GM23338 (cell line): ENCODE measurements at regions not wholly inside any gene's neighbourhood (a gene's known extent, or its start where the extent isn't known, plus 50 kb on each side); places are given as distances from the start of the nearest gene placed in this dataset.

Experiments used
- ATAC-seq: fragments of 200-7000 bp; cut with Tn5 transposase; 3 replicates; pipeline ENCODE4 v1.9.1; 2020
- DNase-seq: peaks from one replicate; pipeline ENCODE4 v3.0.0-alpha.2; 2015; ENCODE audit warnings: low spot score
- H2AFZ ChIP-seq: fragments of 200-600 bp; sonication (generic); 2 replicates; pipeline ENCODE4 v1.8.0; 2016; ENCODE audit warnings: antibody characterized with exemption, mild to moderate bottlenecking, moderate library complexity
- H3F3A ChIP-seq: fragments of 200-600 bp; sonication (generic); replicated peaks from 2 replicates; pipeline ENCODE4 v1.8.0; 2017; ENCODE audit warnings: antibody characterized with exemption, mixed run types, low read depth
- H3K27ac ChIP-seq: fragments of 200-600 bp; sonication (generic); 2 replicates; pipeline ENCODE4 v1.6.1; 2016; ENCODE audit warnings: low read depth
- H3K27me3 ChIP-seq: fragments of 200-600 bp; sonication (generic); 2 replicates; pipeline ENCODE4 v1.8.0; 2016; ENCODE audit warnings: mild to moderate bottlenecking, mixed run types, moderate library complexity; ENCODE audit not compliant: insufficient read depth
- H3K36me3 ChIP-seq: fragments of 200-600 bp; sonication (generic); 2 replicates; pipeline ENCODE4 v1.8.0; 2016; ENCODE audit warnings: mild to moderate bottlenecking; ENCODE audit not compliant: insufficient read depth
- H3K4me1 ChIP-seq: fragments of 200-600 bp; sonication (generic); 2 replicates; pipeline ENCODE4 v1.8.0; 2016; ENCODE audit warnings: mild to moderate bottlenecking, moderate library complexity; ENCODE audit not compliant: insufficient read depth
- H3K4me2 ChIP-seq: fragments of 200-600 bp; sonication (generic); 2 replicates; pipeline ENCODE4 v1.7.1; 2017; ENCODE audit warnings: mixed run types
- H3K4me3 ChIP-seq: fragments of 200-600 bp; sonication (generic); 2 replicates; pipeline ENCODE4 v1.6.1; 2016; ENCODE audit warnings: mixed run types
- H3K79me2 ChIP-seq: fragments of 200-600 bp; sonication (generic); replicated peaks from 2 replicates; pipeline ENCODE4 v1.8.0; 2017; ENCODE audit warnings: mild to moderate bottlenecking; ENCODE audit not compliant: insufficient read depth
- H3K9me2 ChIP-seq: fragments of 200-600 bp; sonication (generic); 2 replicates; pipeline ENCODE4 v1.8.0; 2017; ENCODE audit not compliant: insufficient read depth
- H4K20me1 ChIP-seq: fragments of 200-600 bp; sonication (generic); replicated peaks from 2 replicates; pipeline ENCODE4 v1.8.0; 2017; ENCODE audit warnings: mild to moderate bottlenecking; ENCODE audit not compliant: insufficient read depth
- H3K27ac Mint-ChIP-seq: 2 replicates; pipeline ENCODE4 v1.8.0; 2020; ENCODE audit warnings: inconsistent platforms, mild to moderate bottlenecking, moderate library complexity, mixed read lengths
- H3K27me3 Mint-ChIP-seq: 3 replicates; pipeline ENCODE4 v1.8.0; 2022; ENCODE audit warnings: low read depth, mild to moderate bottlenecking, moderate library complexity, mixed read lengths, inconsistent platforms; ENCODE audit not compliant: insufficient read depth, poor library complexity
- H3K36me3 Mint-ChIP-seq: 3 replicates; pipeline ENCODE4 v1.8.0; 2021; ENCODE audit warnings: low read depth, mild to moderate bottlenecking, inconsistent platforms, moderate library complexity, mixed read lengths
- H3K4me1 Mint-ChIP-seq: 3 replicates; pipeline ENCODE4 v1.8.0; 2020; ENCODE audit warnings: mild to moderate bottlenecking, inconsistent platforms, mixed read lengths
- H3K4me3 Mint-ChIP-seq: 3 replicates; pipeline ENCODE4 v1.8.0; 2021; ENCODE audit warnings: moderate library complexity, mild to moderate bottlenecking, inconsistent platforms, mixed read lengths
- H3K9me3 Mint-ChIP-seq: 3 replicates; pipeline ENCODE4 v1.8.0; 2020; ENCODE audit warnings: moderate library complexity, mild to moderate bottlenecking, inconsistent platforms, mixed read lengths
- EZH2 ChIP-seq: fragments of 200-600 bp; sonication (generic); IDR thresholded peaks from one replicate; pipeline ENCODE4 v1.8.0; 2017; ENCODE audit warnings: antibody characterized with exemption, mild to moderate bottlenecking, low read depth; ENCODE audit not compliant: unreplicated experiment
- EZH2phosphoT487 ChIP-seq: fragments of 200-600 bp; sonication (generic); IDR thresholded peaks from one replicate; pipeline ENCODE4 v1.8.1; 2018; ENCODE audit warnings: antibody characterized with exemption; ENCODE audit not compliant: unreplicated experiment
- JUNB ChIP-seq: IDR thresholded peaks from one replicate; pipeline ENCODE4 v1.6.1; 2016; ENCODE audit warnings: antibody characterized with exemption; ENCODE audit not compliant: unreplicated experiment
- NANOG ChIP-seq: IDR thresholded peaks from 2 replicates; pipeline ENCODE4 v1.6.1; 2016; ENCODE audit warnings: antibody characterized with exemption, borderline replicate concordance
- POLR2AphosphoS5 ChIP-seq: IDR thresholded peaks from 2 replicates; pipeline ENCODE4 v1.6.1; 2016; ENCODE audit warnings: antibody characterized with exemption, low read depth
- STAT1 ChIP-seq: IDR thresholded peaks from one replicate; pipeline ENCODE4 v1.6.1; 2016; ENCODE audit warnings: antibody characterized with exemption; ENCODE audit not compliant: unreplicated experiment
- ZNF114 ChIP-seq: fragments of 250-450 bp; sonication (Bioruptor Pico); IDR thresholded peaks from 2 replicates; pipeline ENCODE4 v1.5.0; 2020; ENCODE audit warnings: mild to moderate bottlenecking, moderate library complexity
- ZNF331 ChIP-seq: fragments of 250-450 bp; sonication (Bioruptor Pico); IDR thresholded peaks from 2 replicates; pipeline ENCODE4 v1.5.0; 2020; ENCODE audit warnings: low read depth, mild to moderate bottlenecking, moderate library complexity
- TF ChIP-seq, protein P1 (sequence below), 2 experiments: fragments of 200-600 bp in 1 of 2; sonication (generic) in 1 of 2; conservative IDR thresholded peaks; 2 replicates each; pipeline versions ENCODE4 v1.5.1 to v1.6.1; 2016 to 2017; ENCODE audit warnings: antibody characterized with exemption in 2 of 2, low read depth in 2 of 2, mild to moderate bottlenecking in 2 of 2, moderate library complexity in 1 of 2
- TF ChIP-seq, protein P2 (sequence below): IDR thresholded peaks from one replicate; pipeline ENCODE4 v1.6.1; 2018; ENCODE audit warnings: antibody characterized with exemption; ENCODE audit not compliant: unreplicated experiment
- TF ChIP-seq, protein P3 (sequence below): fragments of 250-450 bp; sonication (Bioruptor Pico); IDR thresholded peaks from 2 replicates; pipeline ENCODE4 v1.5.0; 2020; ENCODE audit warnings: mild to moderate bottlenecking, moderate library complexity

DNA sequence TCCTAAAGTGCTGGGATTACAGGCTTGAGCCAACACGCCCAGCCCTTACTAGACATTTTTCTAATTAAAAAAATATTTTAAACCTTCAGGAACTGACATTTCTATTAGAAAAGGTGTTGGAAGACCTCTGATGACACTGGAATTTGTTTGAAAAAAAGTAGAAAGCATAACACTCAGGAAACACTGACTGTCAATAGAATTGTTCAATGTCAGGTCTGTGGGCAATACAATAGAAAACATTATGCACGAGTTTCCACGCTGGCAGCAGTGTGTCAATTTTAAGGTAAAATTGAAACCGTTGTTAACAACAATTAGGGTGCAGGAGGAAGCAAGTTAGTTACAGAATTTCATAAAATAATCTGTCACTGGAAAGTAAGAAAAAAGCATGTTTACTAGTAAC lies 140.7 kb upstream of the KLHL4 start (continued):
- TF ChIP-seq POLR2AphosphoS5 (no peak), EZH2phosphoT487 (no peak), EZH2 (no peak), STAT1 (no peak), ZNF331 (no peak), NANOG (no peak), JUNB (no peak), ZNF114 (no peak)
- TF ChIP-seq, protein P1, sequence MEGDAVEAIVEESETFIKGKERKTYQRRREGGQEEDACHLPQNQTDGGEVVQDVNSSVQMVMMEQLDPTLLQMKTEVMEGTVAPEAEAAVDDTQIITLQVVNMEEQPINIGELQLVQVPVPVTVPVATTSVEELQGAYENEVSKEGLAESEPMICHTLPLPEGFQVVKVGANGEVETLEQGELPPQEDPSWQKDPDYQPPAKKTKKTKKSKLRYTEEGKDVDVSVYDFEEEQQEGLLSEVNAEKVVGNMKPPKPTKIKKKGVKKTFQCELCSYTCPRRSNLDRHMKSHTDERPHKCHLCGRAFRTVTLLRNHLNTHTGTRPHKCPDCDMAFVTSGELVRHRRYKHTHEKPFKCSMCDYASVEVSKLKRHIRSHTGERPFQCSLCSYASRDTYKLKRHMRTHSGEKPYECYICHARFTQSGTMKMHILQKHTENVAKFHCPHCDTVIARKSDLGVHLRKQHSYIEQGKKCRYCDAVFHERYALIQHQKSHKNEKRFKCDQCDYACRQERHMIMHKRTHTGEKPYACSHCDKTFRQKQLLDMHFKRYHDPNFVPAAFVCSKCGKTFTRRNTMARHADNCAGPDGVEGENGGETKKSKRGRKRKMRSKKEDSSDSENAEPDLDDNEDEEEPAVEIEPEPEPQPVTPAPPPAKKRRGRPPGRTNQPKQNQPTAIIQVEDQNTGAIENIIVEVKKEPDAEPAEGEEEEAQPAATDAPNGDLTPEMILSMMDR (conservative IDR thresholded peaks at IDR 0.05; ENCODE audit: low read depth in 2 of 2): no peak
- TF ChIP-seq, protein P2, sequence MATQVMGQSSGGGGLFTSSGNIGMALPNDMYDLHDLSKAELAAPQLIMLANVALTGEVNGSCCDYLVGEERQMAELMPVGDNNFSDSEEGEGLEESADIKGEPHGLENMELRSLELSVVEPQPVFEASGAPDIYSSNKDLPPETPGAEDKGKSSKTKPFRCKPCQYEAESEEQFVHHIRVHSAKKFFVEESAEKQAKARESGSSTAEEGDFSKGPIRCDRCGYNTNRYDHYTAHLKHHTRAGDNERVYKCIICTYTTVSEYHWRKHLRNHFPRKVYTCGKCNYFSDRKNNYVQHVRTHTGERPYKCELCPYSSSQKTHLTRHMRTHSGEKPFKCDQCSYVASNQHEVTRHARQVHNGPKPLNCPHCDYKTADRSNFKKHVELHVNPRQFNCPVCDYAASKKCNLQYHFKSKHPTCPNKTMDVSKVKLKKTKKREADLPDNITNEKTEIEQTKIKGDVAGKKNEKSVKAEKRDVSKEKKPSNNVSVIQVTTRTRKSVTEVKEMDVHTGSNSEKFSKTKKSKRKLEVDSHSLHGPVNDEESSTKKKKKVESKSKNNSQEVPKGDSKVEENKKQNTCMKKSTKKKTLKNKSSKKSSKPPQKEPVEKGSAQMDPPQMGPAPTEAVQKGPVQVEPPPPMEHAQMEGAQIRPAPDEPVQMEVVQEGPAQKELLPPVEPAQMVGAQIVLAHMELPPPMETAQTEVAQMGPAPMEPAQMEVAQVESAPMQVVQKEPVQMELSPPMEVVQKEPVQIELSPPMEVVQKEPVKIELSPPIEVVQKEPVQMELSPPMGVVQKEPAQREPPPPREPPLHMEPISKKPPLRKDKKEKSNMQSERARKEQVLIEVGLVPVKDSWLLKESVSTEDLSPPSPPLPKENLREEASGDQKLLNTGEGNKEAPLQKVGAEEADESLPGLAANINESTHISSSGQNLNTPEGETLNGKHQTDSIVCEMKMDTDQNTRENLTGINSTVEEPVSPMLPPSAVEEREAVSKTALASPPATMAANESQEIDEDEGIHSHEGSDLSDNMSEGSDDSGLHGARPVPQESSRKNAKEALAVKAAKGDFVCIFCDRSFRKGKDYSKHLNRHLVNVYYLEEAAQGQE: no peak

DNA sequence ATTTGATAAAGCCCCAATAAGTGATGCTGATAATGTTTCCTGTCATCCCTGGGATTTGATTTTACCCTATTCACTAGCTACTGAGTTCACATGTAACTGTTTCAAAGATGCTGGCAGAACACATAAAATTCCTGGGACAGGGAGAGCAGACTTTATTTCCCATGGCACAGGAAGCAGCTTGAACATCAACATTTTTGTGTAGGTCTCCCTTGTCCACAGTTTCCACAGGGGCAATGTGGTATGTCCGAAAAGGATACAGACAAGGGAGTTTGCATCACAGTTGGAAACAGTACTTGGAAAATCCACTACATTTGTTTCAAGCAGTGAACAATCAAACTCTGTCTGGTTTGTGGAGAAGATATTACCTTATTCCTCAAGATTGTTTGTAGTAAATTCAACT lies 129.2 kb upstream of the KLHL4 start:
- ATAC-seq: no peak
- Mint-ChIP-seq H3K36me3 (no peaks in the 10 kb centered on the region), H3K27me3 (no peaks in the 10 kb centered on the region), H3K4me3 (no peak overlapping the region), H3K27ac (no peak overlapping the region), H3K4me1 (peaks cover 5% of the 10 kb centered on the region; the same call in 2 of the 3 replicates), H3K9me3 (no peaks in the 10 kb centered on the region)
- Histone ChIP-seq H3K36me3 (no peaks in the 10 kb centered on the region), H4K20me1 (no peaks in the 10 kb centered on the region), H3K79me2 (no peaks in the 10 kb centered on the region), H3K9me2 (no peaks in the 10 kb centered on the region), H3K27ac (no peak overlapping the region), H3K4me2 (no peak overlapping the region), H2AFZ (0 out of 2 replicates have a peak overlapping the region, but pooled peaks have one; percentile 23), H3K4me3 (no peak overlapping the region), H3K27me3 (no peaks in the 10 kb centered on the region), H3F3A (no peaks in the 10 kb centered on the region), H3K4me1 (no peaks in the 10 kb centered on the region)
- no peak for DNase-seq
- no peak for TF ChIP-seq EZH2
- TF ChIP-seq, protein P2: no peak
- TF ChIP-seq, protein P3, sequence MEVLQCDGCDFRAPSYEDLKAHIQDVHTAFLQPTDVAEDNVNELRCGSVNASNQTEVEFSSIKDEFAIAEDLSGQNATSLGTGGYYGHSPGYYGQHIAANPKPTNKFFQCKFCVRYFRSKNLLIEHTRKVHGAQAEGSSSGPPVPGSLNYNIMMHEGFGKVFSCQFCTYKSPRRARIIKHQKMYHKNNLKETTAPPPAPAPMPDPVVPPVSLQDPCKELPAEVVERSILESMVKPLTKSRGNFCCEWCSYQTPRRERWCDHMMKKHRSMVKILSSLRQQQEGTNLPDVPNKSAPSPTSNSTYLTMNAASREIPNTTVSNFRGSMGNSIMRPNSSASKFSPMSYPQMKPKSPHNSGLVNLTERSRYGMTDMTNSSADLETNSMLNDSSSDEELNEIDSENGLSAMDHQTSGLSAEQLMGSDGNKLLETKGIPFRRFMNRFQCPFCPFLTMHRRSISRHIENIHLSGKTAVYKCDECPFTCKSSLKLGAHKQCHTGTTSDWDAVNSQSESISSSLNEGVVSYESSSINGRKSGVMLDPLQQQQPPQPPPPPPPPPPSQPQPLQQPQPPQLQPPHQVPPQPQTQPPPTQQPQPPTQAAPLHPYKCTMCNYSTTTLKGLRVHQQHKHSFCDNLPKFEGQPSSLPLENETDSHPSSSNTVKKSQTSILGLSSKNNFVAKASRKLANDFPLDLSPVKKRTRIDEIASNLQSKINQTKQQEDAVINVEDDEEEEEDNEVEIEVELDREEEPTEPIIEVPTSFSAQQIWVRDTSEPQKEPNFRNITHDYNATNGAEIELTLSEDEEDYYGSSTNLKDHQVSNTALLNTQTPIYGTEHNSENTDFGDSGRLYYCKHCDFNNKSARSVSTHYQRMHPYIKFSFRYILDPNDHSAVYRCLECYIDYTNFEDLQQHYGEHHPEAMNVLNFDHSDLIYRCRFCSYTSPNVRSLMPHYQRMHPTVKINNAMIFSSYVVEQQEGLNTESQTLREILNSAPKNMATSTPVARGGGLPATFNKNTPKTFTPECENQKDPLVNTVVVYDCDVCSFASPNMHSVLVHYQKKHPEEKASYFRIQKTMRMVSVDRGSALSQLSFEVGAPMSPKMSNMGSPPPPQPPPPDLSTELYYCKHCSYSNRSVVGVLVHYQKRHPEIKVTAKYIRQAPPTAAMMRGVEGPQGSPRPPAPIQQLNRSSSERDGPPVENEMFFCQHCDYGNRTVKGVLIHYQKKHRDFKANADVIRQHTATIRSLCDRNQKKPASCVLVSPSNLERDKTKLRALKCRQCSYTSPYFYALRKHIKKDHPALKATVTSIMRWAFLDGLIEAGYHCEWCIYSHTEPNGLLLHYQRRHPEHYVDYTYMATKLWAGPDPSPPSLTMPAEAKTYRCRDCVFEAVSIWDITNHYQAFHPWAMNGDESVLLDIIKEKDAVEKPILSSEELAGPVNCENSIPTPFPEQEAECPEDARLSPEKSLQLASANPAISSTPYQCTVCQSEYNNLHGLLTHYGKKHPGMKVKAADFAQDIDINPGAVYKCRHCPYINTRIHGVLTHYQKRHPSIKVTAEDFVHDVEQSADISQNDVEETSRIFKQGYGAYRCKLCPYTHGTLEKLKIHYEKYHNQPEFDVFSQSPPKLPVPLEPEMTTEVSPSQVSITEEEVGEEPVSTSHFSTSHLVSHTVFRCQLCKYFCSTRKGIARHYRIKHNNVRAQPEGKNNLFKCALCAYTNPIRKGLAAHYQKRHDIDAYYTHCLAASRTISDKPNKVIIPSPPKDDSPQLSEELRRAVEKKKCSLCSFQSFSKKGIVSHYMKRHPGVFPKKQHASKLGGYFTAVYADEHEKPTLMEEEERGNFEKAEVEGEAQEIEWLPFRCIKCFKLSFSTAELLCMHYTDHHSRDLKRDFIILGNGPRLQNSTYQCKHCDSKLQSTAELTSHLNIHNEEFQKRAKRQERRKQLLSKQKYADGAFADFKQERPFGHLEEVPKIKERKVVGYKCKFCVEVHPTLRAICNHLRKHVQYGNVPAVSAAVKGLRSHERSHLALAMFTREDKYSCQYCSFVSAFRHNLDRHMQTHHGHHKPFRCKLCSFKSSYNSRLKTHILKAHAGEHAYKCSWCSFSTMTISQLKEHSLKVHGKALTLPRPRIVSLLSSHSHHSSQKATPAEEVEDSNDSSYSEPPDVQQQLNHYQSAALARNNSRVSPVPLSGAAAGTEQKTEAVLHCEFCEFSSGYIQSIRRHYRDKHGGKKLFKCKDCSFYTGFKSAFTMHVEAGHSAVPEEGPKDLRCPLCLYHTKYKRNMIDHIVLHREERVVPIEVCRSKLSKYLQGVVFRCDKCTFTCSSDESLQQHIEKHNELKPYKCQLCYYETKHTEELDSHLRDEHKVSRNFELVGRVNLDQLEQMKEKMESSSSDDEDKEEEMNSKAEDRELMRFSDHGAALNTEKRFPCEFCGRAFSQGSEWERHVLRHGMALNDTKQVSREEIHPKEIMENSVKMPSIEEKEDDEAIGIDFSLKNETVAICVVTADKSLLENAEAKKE (CRISPR knock-in tag): no peak
- no peak for TF ChIP-seq POLR2AphosphoS5
- TF ChIP-seq ZNF114: no peak
